Suprapubic skin (tissue), 4 donors: ENCODE measurements at regions not wholly inside any gene's neighbourhood (a gene's known extent, or its start where the extent isn't known, plus 50 kb on each side); places are given as distances from the start of the nearest gene placed in this dataset.
"Not testable (repeated sequence)": the region's sequence is repeated elsewhere in the genome, so short reads cannot be mapped to it uniquely, and the experiment has no call there.

Experiments used
- DNase-seq, 2 donors: peaks; one replicate each; pipeline ENCODE4 v3.0.0-alpha.2; 2019; ENCODE audit warnings: low spot score in 2 of 2
- H3K27ac ChIP-seq: fragments of 200-600 bp; sonication (generic); one replicate; pipeline ENCODE4 v1.5.1; 2019
- H3K27me3 ChIP-seq: fragments of 200-600 bp; sonication (generic); one replicate; pipeline ENCODE4 v1.5.1; 2019
- H3K36me3 ChIP-seq: fragments of 200-600 bp; sonication (generic); one replicate; pipeline ENCODE4 v1.5.1; 2019
- H3K4me1 ChIP-seq: fragments of 200-600 bp; sonication (generic); one replicate; pipeline ENCODE4 v1.5.1; 2019
- H3K4me3 ChIP-seq: fragments of 200-600 bp; sonication (generic); one replicate; pipeline ENCODE4 v1.5.1; 2019; ENCODE audit warnings: mild to moderate bottlenecking
- H3K9me3 ChIP-seq: fragments of 200-600 bp; sonication (generic); one replicate; pipeline ENCODE4 v1.5.1; 2019
- EP300 ChIP-seq: sonication (generic); formaldehyde crosslinking; IDR thresholded peaks from one replicate; pipeline ENCODE4 v1.6.1; 2017; ENCODE audit warnings: antibody characterized with exemption
- POLR2A ChIP-seq, 2 donors: fragments of 450-650 bp; IDR thresholded peaks; one replicate each; pipeline ENCODE4 v1.6.1; 2017; ENCODE audit warnings: antibody characterized with exemption in 2 of 2, mild to moderate bottlenecking in 2 of 2, moderate library complexity in 2 of 2
- POLR2AphosphoS5 ChIP-seq, 3 donors: sonication (generic); formaldehyde crosslinking; IDR thresholded peaks; one replicate each; pipeline ENCODE4 v1.6.1; 2017; ENCODE audit warnings: antibody characterized with exemption in 3 of 3
- WGBS: methylation state at CpG from one replicate; pipeline ENCODE4 v1.1.5; 2018; 5-methylcytosine and 5-hydroxymethylcytosine counted together
- TF ChIP-seq, protein P1 (sequence below), 2 donors: fragments of 200-600 bp in 1 of 2; fragments of 450-650 bp in 1 of 2; sonication (generic) in 1 of 2; IDR thresholded peaks; one replicate each; pipeline ENCODE4 v1.5.1; 2016 to 2019; ENCODE audit warnings: antibody characterized with exemption in 2 of 2, mild to moderate bottlenecking in 1 of 2, moderate library complexity in 1 of 2

DNA sequence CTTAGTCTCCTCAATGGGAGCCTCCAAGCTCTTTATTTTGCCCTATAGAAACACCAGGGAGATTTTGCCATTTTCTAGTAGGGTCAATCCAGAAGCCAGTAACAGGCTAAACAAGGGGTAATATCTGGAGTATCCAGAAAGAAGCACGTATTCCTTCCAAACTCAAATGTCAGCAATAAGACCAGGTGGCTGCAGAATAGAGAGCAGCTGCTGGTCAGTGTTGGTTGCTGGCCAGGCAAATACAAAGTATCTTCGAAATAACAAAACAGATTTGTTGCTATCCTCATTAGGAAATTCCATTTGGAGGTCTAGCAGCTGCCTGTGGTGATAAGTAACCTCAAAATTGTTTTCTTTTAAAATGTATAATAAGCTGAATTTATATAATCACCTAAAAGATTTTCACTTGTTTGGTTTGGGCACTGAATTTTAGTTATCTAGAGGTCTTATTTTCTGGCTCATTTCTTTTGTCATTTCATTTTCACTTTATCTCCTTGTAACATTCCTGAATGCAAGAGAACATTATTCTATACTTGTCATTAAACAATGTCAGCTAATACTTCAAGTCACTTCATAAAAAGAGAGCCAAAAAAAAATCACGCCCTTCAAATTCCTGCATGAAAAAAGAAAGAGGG lies 320.6 kb downstream of the DTHD1 start:
- TF ChIP-seq EP300 (no peak), POLR2A (IDR thresholded peaks at IDR 0.05) (no peak), POLR2AphosphoS5 (IDR thresholded peaks at IDR 0.05) (no peak)
- TF ChIP-seq, protein P1, sequence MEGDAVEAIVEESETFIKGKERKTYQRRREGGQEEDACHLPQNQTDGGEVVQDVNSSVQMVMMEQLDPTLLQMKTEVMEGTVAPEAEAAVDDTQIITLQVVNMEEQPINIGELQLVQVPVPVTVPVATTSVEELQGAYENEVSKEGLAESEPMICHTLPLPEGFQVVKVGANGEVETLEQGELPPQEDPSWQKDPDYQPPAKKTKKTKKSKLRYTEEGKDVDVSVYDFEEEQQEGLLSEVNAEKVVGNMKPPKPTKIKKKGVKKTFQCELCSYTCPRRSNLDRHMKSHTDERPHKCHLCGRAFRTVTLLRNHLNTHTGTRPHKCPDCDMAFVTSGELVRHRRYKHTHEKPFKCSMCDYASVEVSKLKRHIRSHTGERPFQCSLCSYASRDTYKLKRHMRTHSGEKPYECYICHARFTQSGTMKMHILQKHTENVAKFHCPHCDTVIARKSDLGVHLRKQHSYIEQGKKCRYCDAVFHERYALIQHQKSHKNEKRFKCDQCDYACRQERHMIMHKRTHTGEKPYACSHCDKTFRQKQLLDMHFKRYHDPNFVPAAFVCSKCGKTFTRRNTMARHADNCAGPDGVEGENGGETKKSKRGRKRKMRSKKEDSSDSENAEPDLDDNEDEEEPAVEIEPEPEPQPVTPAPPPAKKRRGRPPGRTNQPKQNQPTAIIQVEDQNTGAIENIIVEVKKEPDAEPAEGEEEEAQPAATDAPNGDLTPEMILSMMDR (IDR thresholded peaks at IDR 0.05) = no peak
- no peaks in the 10 kb centered on the region for H3K27me3 ChIP-seq
- 76% methylated on average over 3 of the region's 3 CpGs for whole genome bisulfite sequencing
- no peaks in the 10 kb centered on the region for H3K4me1 ChIP-seq
- no peak for DNase-seq
- no peak overlapping the region for H3K27ac ChIP-seq
- H3K4me3 ChIP-seq = no peak overlapping the region
- H3K9me3 ChIP-seq = no peaks in the 10 kb centered on the region
- no peaks in the 10 kb centered on the region for H3K36me3 ChIP-seq

DNA sequence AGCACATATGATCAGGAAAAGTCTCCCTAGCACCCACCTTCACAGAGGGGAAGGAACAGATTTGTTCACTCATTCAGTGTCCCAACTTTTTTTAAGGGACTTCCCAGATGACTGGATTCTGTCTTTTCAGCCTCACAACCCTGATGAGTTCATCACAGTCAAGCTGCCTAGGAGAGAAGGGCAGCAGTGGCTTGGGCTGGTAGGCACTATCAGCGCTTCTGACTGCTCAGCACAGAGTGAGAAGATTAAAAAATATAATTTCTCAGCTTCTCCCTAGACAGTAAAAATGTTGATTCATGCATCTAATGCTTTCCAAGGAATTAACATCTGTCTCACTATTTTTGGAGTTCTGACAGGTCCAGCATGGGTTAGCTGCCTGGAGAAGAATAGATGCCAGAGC lies 328.2 kb downstream of the DTHD1 start:
- 73% methylated on average over 1 of the region's 1 CpG for WGBS
- no peaks in the 10 kb centered on the region for H3K4me1 ChIP-seq
- no peaks in the 10 kb centered on the region for H3K27me3 ChIP-seq
- no peak overlapping the region for H3K27ac ChIP-seq
- no peak overlapping the region for H3K4me3 ChIP-seq
- TF ChIP-seq, protein P1 (IDR thresholded peaks at IDR 0.05) = no peak
- TF ChIP-seq POLR2A (IDR thresholded peaks at IDR 0.05) (no peak), EP300 (no peak), POLR2AphosphoS5 (IDR thresholded peaks at IDR 0.05) (no peak)
- H3K36me3 ChIP-seq = no peaks in the 10 kb centered on the region
- no peak for DNase-seq
- H3K9me3 ChIP-seq = no peaks in the 10 kb centered on the region

DNA sequence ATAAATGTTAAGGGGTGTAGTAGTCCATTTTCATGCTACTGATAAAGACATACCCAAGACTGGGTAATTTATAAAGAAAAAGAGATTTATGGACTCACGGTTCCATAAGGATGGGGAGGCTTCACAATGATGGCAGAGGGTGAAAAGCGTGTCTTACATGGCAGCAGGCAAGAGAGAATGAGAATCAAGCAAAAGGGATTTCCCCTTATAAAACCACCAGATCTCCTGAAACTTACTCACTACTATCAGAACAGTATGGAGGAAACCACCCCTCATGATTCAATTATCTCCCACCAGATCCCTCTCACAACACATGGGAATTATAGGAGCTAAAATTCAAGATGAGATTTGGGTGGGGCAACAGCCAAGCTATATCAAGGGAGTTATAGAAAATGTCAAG lies 329.2 kb downstream of the DTHD1 start:
- no peak overlapping the region for H3K4me3 ChIP-seq
- WGBS = 87% methylated on average over 2 of the region's 2 CpGs
- H3K9me3 ChIP-seq = no peaks in the 10 kb centered on the region
- no peaks in the 10 kb centered on the region for H3K4me1 ChIP-seq
- DNase-seq = no peak
- no peaks in the 10 kb centered on the region for H3K27me3 ChIP-seq
- H3K27ac ChIP-seq = no peak overlapping the region
- TF ChIP-seq EP300 = no peak
- no peak for TF ChIP-seq POLR2AphosphoS5 (IDR thresholded peaks at IDR 0.05)
- no peak for TF ChIP-seq POLR2A (IDR thresholded peaks at IDR 0.05)
- TF ChIP-seq, protein P1 (IDR thresholded peaks at IDR 0.05) = no peak
- H3K36me3 ChIP-seq = no peaks in the 10 kb centered on the region

DNA sequence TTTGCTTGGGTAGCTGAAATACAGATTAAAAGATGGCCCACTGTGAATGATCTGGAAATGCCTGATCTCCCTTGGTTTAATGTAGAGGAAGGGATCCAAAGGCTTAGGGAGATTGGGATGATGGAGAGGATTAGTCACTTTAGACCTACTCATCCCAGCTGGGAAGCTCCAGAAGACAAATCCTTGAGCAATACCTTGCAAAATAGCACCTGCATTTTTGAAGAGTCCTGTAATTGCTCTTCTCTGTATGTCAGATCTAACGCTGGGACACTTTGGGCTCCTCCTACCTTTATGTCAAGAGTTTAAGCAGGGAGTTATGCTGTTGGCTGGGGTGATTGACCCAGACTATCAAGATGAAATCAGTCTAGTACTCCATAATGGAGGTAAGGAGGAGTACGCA lies 331.7 kb downstream of the DTHD1 start:
- WGBS = 72% methylated on average over 2 of the region's 2 CpGs

DNA sequence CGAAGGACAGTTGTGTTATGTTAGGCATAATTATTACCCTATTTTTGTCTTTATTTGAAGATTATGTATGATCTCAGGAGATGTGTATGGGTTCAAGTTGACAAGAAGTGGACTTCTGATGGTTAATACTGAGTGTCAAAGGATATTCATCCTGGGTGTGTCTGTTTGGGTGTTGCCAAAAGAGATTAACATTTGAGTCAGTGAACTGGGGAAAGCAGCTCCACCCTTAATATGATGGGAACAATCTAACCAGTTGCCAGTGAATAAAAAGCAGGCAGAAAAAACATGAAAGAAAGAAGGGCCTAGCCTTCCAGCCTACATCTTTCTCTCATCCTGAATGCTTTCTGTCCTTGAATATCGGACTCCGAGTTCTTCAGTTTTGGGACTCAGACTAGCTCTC lies 332.6 kb downstream of the DTHD1 start:
- Histone ChIP-seq H3K27me3 (no peaks in the 10 kb centered on the region), H3K4me1 (no peaks in the 10 kb centered on the region), H3K4me3 (no peak overlapping the region), H3K36me3 (no peaks in the 10 kb centered on the region), H3K27ac (no peak overlapping the region), H3K9me3 (no peaks in the 10 kb centered on the region)
- TF ChIP-seq POLR2AphosphoS5 (IDR thresholded peaks at IDR 0.05) (no peak), EP300 (no peak), POLR2A (IDR thresholded peaks at IDR 0.05) (no peak)
- TF ChIP-seq, protein P1 (IDR thresholded peaks at IDR 0.05) = no peak
- 88% methylated on average over 3 of the region's 3 CpGs for WGBS
- no peak for DNase-seq

More for the DNA sequence above, 331.7 kb downstream of the DTHD1 start:
- not testable (repeated sequence) for H3K27me3 ChIP-seq, H3K4me1 ChIP-seq, H3K4me3 ChIP-seq, H3K36me3 ChIP-seq, H3K27ac ChIP-seq, DNase-seq, H3K9me3 ChIP-seq

DNA sequence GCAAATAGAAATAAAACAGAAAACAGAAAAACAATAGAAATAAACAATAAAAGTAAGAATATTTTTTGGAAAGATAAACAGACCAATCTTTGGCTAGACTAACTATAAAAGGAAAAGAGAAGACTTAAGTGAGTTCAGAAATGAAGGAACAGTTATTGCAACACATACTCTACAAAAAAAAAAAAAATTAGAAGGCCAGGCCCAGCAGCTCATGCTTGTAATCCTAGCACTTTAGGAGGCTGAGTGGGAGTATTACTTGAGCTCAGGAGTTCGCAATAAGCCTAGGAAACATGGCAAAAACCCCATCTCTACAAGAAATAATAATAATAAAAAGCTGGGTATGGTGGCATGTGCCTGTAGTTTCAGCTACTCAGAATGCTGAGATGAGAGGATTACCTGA lies 336.7 kb downstream of the DTHD1 start:
- TF ChIP-seq POLR2A (IDR thresholded peaks at IDR 0.05) (no peak), POLR2AphosphoS5 (IDR thresholded peaks at IDR 0.05) (no peak), EP300 (no peak)
- TF ChIP-seq, protein P1 (IDR thresholded peaks at IDR 0.05) = no peak
- H3K4me3 ChIP-seq = no peak overlapping the region
- 74% methylated on average over 1 of the region's 1 CpG for WGBS
- no peak for DNase-seq
- H3K27me3 ChIP-seq = no peaks in the 10 kb centered on the region
- no peaks in the 10 kb centered on the region for H3K36me3 ChIP-seq
- H3K4me1 ChIP-seq = no peaks in the 10 kb centered on the region
- H3K27ac ChIP-seq = no peak overlapping the region
- H3K9me3 ChIP-seq = no peaks in the 10 kb centered on the region
